DMS 273 (cell line): ENCODE measurements at regions not wholly inside any gene's neighbourhood (a gene's known extent, or its start where the extent isn't known, plus 50 kb on each side); places are given as distances from the start of the nearest gene placed in this dataset.
"Not testable (repeated sequence)": the region's sequence is repeated elsewhere in the genome, so short reads cannot be mapped to it uniquely, and the experiment has no call there.

Source experiments
- DNase-seq: peaks from one replicate; lab custom pipeline; 2025; ENCODE audit not compliant: unreplicated experiment; lab: John Stamatoyannopoulos, UW

GRCh38 chr20:19834287-19834686 is 76.2 kb downstream of the RIN2 start:
- no peak for DNase-seq

GRCh38 chr20:19834783-19835182 is 76.7 kb downstream of the RIN2 start:
- no peak for DNase-seq

GRCh38 chr20:19835533-19836222 is 77.6 kb downstream of the RIN2 start:
- peak; percentile 52 for DNase-seq

- no peak for DNase-seq
These were observed 80.4 kb downstream of the RIN2 start for GRCh38 chr20:19838468-19838867.

GRCh38 chr20:19839053-19839452 is 81.0 kb downstream of the RIN2 start:
- DNase-seq = no peak

GRCh38 chr20:19840111-19840710 is 82.2 kb downstream of the RIN2 start:
- DNase-seq = no peak

- no peak for DNase-seq
These were observed 83.7 kb downstream of the RIN2 start for GRCh38 chr20:19841740-19842139.

GRCh38 chr20:19844850-19845249 is 86.8 kb downstream of the RIN2 start:
- DNase-seq = not testable (repeated sequence)

- no peak for DNase-seq
These were observed 89.3 kb downstream of the RIN2 start for GRCh38 chr20:19847383-19847782.

GRCh38 chr20:19849341-19850197 is 91.5 kb downstream of the RIN2 start:
- no peak for DNase-seq

- peak; percentile 56 for DNase-seq
These were observed 92.1 kb downstream of the RIN2 start for GRCh38 chr20:19850198-19850533.

GRCh38 chr20:19851861-19852260 is 93.8 kb downstream of the RIN2 start:
- DNase-seq = peak; percentile 90

- DNase-seq = no peak
These were observed 97.4 kb downstream of the RIN2 start for GRCh38 chr20:19855416-19855815.

- no peak for DNase-seq
These were observed 100.7 kb downstream of the RIN2 start for GRCh38 chr20:19858466-19859371.

- DNase-seq = no peak
These were observed 101.4 kb downstream of the RIN2 start for GRCh38 chr20:19859444-19859843.

GRCh38 chr20:19860737-19861136 is 102.7 kb downstream of the RIN2 start:
- DNase-seq = no peak

GRCh38 chr20:19861147-19861759 is 103.2 kb downstream of the RIN2 start:
- DNase-seq = no peak

- no peak for DNase-seq
These were observed 106.1 kb downstream of the RIN2 start for GRCh38 chr20:19864130-19864529.

- no peak for DNase-seq
These were observed 108.0 kb downstream of the RIN2 start for GRCh38 chr20:19866070-19866469.

- DNase-seq = no peak
These were observed 109.0 kb downstream of the RIN2 start for GRCh38 chr20:19867074-19867473.

GRCh38 chr20:19867940-19868371 is 109.9 kb downstream of the RIN2 start:
- DNase-seq = no peak
